Spinal cord (tissue), 9 donors: ENCODE measurements at regions not wholly inside any gene's neighbourhood (a gene's known extent, or its start where the extent isn't known, plus 50 kb on each side); places are given as distances from the start of the nearest gene placed in this dataset.
A peak's percentile ranks its signal among the peaks of the same experiment; 100 is the strongest.

Source experiments
- DNase-seq, 6 donors: peaks; one replicate each; pipeline versions ENCODE4 v3.0.0 to v3.0.0-alpha.2; 2013 to 2015; ENCODE audit warnings: low spot score in 6 of 6, low read depth in 4 of 6
- H3K27ac ChIP-seq: one replicate; pipeline ENCODE4 v1.5.1; 2013; ENCODE audit warnings: low read depth, low read length, control low read depth
- H3K27me3 ChIP-seq: one replicate; pipeline ENCODE4 v1.6.1; 2013; ENCODE audit warnings: low read length; ENCODE audit not compliant: control insufficient read depth, insufficient read depth
- H3K36me3 ChIP-seq: one replicate; pipeline ENCODE4 v1.6.1; 2013; ENCODE audit warnings: low read length; ENCODE audit not compliant: control insufficient read depth, insufficient read depth
- H3K4me1 ChIP-seq: one replicate; pipeline ENCODE4 v1.6.1; 2013; ENCODE audit warnings: low read length; ENCODE audit not compliant: control insufficient read depth, insufficient read depth
- H3K4me3 ChIP-seq: one replicate; pipeline ENCODE4 v1.5.1; 2013; ENCODE audit warnings: low read depth, low read length, control low read depth
- H3K9me3 ChIP-seq: one replicate; pipeline ENCODE4 v1.6.1; 2013; ENCODE audit warnings: low read length; ENCODE audit not compliant: control insufficient read depth, insufficient read depth
- WGBS: methylation state at CpG from one replicate; pipeline ENCODE4 v1.1.5; 2013; ENCODE audit warnings: missing lambda C conversion rate; ENCODE audit not compliant: insufficient coverage; 5-methylcytosine and 5-hydroxymethylcytosine counted together
- donor health status: healthy.

DNA sequence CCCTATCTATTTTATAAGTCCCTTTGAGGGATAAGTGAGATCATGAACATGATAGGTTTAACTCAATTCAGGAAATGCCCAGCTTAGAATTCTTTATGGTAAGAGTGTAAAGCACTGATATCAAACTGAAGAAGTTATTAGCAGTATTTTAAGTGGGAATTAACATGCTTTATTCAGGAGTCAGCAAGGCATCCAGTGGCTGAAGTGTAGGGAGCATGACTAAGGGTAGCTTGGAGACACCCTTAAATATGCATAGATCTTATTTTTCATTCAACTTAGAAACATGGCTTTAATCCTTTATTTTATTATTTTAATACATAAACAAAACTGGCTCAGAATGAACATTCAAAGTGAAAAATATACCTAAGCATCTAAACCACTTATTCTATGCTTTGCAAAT is 158.3 kb upstream of the LPP start:
- Histone ChIP-seq H3K4me3 (no peak overlapping the region), H3K27ac (no peak overlapping the region), H3K27me3 (no peaks in the 10 kb centered on the region), H3K4me1 (no peaks in the 10 kb centered on the region), H3K36me3 (no peaks in the 10 kb centered on the region), H3K9me3 (no peaks in the 10 kb centered on the region)
- no peak for DNase-seq

- H3K4me1 ChIP-seq: no peaks in the 10 kb centered on the region
- no peak for DNase-seq
- H3K9me3 ChIP-seq: no peaks in the 10 kb centered on the region
- WGBS: no CpG with 5 or more reads among the region's 2 CpGs
- no peaks in the 10 kb centered on the region for H3K36me3 ChIP-seq
- no peak overlapping the region for H3K4me3 ChIP-seq
- H3K27ac ChIP-seq: no peak overlapping the region
- H3K27me3 ChIP-seq: no peaks in the 10 kb centered on the region
These were observed 157.3 kb upstream of the LPP start for GRCh38 chr3:187996609-187997008.

- no peaks in the 10 kb centered on the region for H3K36me3 ChIP-seq
- WGBS: 70% methylated on average over 5 of the region's 5 CpGs
- DNase-seq: peak in 2 of 6 donors; percentile 20 to 41
- no peaks in the 10 kb centered on the region for H3K4me1 ChIP-seq
- H3K27ac ChIP-seq: no peak overlapping the region
- H3K9me3 ChIP-seq: no peaks in the 10 kb centered on the region
- no peaks in the 10 kb centered on the region for H3K27me3 ChIP-seq
- H3K4me3 ChIP-seq: no peak overlapping the region
These were observed 156.5 kb upstream of the LPP start for GRCh38 chr3:187997490-187997889.

GRCh38 chr3:187997946-187998561 is 155.9 kb upstream of the LPP start:
- H3K4me3 ChIP-seq: no peak overlapping the region
- no peaks in the 10 kb centered on the region for H3K4me1 ChIP-seq
- H3K27ac ChIP-seq: no peak overlapping the region
- H3K27me3 ChIP-seq: no peaks in the 10 kb centered on the region
- H3K9me3 ChIP-seq: no peaks in the 10 kb centered on the region
- 100% methylated on average over 1 of the region's 9 CpGs for WGBS
- no peaks in the 10 kb centered on the region for H3K36me3 ChIP-seq
- no peak for DNase-seq

DNA sequence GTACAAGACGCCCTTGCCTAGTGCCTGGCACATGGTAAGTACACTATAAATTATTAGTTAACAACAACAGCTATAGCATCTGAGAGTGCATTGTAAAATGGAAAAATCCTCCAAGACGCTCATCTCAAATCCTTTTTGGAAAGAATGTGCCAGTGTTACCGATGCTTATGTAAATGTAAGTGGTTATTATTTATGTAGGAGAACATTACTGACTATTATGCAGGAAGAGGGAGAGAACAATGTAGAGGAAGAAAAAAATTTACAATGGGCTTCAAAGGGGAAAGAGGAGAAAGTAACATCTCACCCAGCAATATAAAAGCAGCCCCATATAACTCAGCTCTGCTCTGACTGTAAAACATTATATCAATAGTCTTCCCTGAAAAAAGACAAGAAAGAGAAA is 155.3 kb upstream of the LPP start:
- Histone ChIP-seq H3K27me3 (no peaks in the 10 kb centered on the region), H3K4me3 (no peak overlapping the region), H3K9me3 (no peaks in the 10 kb centered on the region), H3K36me3 (no peaks in the 10 kb centered on the region), H3K27ac (no peak overlapping the region), H3K4me1 (no peaks in the 10 kb centered on the region)
- no peak for DNase-seq
- no CpG with 5 or more reads among the region's 3 CpGs for WGBS

- DNase-seq: no peak
- H3K4me3 ChIP-seq: no peak overlapping the region
- no peaks in the 10 kb centered on the region for H3K4me1 ChIP-seq
- H3K27ac ChIP-seq: no peak overlapping the region
- 35% methylated on average over 2 of the region's 4 CpGs for WGBS
- H3K27me3 ChIP-seq: no peaks in the 10 kb centered on the region
- H3K36me3 ChIP-seq: no peaks in the 10 kb centered on the region
- no peaks in the 10 kb centered on the region for H3K9me3 ChIP-seq
These were observed 154.1 kb upstream of the LPP start for GRCh38 chr3:187999821-188000220.

GRCh38 chr3:188000361-188000861 is 153.5 kb upstream of the LPP start:
- no peaks in the 10 kb centered on the region for H3K27me3 ChIP-seq
- H3K9me3 ChIP-seq: no peaks in the 10 kb centered on the region
- peak in 2 of 6 donors; percentile 46 to 52 for DNase-seq
- H3K27ac ChIP-seq: no peak overlapping the region
- H3K4me3 ChIP-seq: no peak overlapping the region
- H3K36me3 ChIP-seq: no peaks in the 10 kb centered on the region
- 33% methylated on average over 6 of the region's 6 CpGs for WGBS
- H3K4me1 ChIP-seq: no peaks in the 10 kb centered on the region

DNA sequence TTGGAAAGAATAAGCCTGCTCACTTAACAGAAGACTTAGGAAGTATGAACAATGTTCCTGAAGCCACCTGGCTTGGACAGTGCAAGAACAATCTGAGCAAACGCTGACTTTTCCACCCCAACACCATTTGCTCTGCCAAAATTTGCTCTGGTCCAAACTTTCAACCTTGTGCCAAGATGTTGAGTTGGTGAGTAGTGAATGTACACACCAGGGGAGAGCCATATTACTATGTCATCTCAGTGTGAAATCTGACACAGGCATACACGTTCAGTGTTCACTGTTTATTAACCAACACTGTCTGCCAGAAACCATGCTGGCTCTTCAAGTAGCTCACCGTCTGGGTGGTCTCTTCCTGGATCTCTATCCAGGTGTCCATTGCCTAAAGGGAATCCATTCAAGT is 152.9 kb upstream of the LPP start:
- 48% methylated on average over 2 of the region's 3 CpGs for WGBS
- Histone ChIP-seq H3K4me1 (no peaks in the 10 kb centered on the region), H3K9me3 (no peaks in the 10 kb centered on the region), H3K36me3 (no peaks in the 10 kb centered on the region), H3K27me3 (no peaks in the 10 kb centered on the region), H3K4me3 (no peak overlapping the region), H3K27ac (no peak overlapping the region)
- DNase-seq: peak in 1 of 6 donors; percentile 24

DNA sequence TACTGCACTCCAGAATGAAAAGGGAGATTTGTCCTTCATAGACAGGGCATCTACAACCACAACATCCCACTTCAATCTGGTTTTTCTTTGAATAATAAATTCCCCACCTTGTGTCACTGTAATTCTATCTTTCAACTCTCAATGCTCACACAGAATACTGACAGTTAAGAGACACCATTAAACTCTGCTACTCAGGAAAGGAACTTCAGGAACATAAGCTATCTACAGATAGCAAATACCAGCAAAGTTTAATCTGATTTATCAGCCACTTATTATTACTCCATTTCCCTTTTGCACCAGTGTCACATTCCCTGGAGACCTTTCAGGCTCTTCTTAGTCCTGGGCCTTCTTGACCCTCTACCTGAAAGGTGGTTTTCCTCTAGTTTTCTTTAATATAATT is 152.0 kb upstream of the LPP start:
- Histone ChIP-seq H3K27me3 (no peaks in the 10 kb centered on the region), H3K27ac (no peak overlapping the region), H3K4me3 (no peak overlapping the region), H3K9me3 (no peaks in the 10 kb centered on the region), H3K4me1 (no peaks in the 10 kb centered on the region), H3K36me3 (no peaks in the 10 kb centered on the region)
- no peak for DNase-seq

DNA sequence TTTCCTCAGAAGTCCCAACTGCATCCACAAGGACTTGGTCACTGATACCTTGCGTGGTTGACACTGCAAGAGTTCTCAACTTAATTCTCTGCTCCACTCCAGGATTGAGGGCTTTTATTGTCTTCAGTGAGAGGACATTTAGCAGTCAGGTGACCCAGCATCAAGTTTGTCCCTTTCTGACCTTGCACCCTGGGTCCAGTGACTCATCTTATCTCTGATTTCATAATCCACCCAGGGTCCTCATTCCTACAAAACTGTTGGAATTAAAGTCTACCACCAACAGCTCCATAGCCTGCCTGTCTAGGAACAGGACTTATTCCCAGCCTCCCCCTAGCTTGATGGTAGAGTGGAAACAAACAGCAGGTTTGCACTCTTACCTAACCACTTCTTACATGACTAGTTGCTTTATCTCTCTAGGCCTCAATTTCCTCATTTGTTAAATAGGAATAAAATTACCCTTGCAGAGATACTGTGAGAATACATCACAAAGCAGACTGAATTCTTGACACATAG is 151.3 kb upstream of the LPP start:
- Histone ChIP-seq H3K4me3 (no peak overlapping the region), H3K27me3 (no peaks in the 10 kb centered on the region), H3K9me3 (no peaks in the 10 kb centered on the region), H3K4me1 (no peaks in the 10 kb centered on the region), H3K36me3 (no peaks in the 10 kb centered on the region), H3K27ac (no peak overlapping the region)
- DNase-seq: no peak
- 100% methylated on average over 1 of the region's 1 CpG for WGBS
